HG03045 (cell line): ENCODE measurements at regions not wholly inside any gene's neighbourhood (a gene's known extent, or its start where the extent isn't known, plus 50 kb on each side); places are given as distances from the start of the nearest gene placed in this dataset.

ENCODE experiments used
- ATAC-seq: cut with Tn5 transposase; IDR thresholded peaks from one replicate; pipeline ENCODE4 v1.9.1; 2021; ENCODE audit warnings: mild to moderate bottlenecking, moderate library complexity; ENCODE audit not compliant: unreplicated experiment

DNA sequence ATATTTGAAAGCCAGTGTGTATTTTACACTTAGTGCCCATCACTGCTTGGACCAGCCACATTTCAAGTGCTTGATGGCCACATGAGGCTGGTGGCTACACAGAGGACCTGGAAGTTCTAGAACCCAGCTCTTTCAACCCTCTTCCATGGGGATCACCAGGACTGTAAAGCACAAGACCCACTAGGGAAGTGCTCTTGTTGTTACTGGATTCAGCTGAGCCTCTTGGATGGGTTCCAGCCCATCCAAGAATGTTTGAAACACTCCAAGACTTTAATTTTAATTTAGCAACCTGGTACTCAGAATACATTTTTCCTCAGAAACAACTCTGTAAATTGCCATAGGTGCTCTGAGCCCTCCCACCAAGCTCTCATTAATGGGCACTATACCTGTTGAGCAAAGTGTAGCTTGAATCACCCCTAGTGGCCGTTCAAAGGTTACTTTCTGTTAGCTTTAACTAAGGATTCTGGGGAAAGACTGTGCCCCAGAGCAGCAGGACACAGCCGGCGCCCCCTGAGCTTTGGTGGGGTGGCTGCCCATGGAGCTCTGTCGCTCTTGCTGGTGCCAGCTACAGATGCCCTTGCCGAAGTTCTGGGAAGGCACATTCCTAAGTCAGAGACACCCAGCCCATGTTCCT, 212.4 kb downstream of the HSD17B3 start:
- no peak for ATAC-seq

DNA sequence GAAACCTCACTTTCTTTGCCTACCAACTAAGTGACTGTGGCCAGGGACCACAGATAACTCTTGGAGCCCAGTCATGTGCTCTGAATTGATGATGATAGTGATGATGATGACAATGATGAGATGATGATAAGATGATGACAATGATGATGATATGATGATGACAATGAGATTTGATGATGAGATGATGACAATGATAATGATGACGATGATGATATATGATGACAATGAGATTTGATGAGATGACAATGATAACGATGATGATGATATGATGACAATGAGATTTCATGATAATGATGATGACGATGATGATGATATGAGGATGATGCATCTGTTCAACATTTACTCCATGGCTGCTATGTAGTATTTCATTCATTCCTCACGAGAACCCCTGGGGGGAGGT, 213.0 kb downstream of the ERCC6L2 start:
- no peak for ATAC-seq

DNA sequence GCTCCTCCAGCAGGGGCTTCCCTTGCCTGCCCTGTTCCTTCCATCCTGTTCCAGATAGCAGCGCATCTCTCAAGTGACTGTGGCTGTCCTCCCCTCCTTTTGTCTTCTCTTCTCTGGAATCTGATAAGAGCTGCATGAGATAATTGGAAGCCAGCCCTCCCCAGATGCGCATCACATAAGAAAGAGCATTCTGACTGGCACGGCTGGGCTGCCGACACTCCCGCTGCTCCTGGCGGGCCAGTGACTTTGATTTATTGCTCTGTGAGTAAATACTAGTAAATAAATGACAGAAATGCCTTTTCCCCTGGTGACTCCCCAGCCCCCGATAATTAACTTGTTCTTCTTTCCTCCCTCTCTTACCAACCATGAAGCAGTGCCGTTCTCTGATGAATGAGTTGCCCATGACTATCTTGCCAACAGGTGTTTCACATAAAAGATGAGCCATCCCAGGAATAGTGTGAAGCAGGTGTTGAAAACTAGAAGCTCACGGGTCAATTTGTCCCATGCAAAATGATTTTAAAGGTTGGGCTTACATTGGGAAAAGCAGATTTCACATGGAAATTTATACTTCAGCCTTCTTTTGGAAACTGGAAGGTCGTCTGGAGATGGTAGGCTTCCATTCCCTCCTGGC, 212.3 kb downstream of the ERCC6L2 start:
- no peak for ATAC-seq

DNA sequence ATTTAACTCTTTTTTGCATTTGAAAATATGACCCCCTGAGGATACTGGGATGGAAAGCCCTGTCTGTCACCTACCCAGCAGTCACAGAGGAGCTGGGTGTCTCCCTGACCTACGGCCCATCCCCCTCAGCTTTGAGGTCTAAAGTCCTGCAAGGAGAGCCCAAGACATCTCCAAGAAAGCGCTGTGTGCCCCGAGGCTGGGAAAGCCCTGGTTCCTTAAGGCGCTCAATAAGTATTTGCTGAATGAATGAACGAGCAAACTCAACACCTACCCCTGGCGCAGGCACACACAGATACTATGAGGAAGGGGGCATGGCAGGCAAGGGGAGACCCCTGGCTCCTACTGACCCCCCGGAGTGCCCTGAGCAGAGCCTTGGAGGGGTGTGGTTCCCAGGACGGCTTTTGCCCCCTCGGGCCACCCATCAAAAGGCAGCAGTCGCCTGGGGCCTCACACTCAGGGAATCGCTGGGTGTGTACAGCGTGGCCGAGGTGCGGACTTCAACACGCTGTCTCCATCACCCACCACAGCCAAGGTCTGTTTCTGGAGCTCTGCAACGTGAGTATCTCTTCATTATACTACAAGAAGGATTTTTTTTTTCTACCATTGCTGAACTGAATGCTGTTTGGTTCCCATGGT, 211.6 kb downstream of the ERCC6L2 start:
- ATAC-seq, result no peak

DNA sequence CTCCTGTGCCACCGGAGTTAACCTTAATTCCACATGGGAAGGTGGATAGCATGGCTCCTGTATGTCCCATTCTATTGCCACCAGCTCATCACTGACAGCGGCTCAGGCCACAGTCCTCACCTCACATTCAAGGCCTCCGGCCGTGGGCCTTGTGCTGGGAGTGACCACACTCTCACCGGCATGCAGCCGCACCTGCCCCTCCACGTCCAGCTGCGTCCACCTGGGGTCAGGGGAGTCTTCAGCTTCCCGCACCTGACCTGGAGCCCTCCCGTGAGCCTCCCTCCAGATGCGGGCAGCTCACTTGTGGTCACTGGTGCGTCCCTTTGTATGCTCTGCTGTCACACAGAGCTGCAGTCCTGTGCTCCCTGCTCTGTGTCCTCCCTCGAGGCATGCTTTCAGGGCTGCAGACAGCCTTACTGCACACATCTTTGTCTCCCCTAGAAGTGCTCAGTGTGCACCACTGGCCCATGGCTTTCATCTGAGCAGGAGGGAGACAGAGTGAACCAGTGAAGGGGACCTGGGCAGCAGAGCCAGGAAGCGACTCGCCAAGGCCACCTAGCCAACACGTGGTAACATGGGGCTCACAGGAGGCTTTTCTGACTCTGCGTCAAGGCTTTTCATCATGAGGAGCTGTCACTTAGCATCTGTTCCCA, 210.1 kb downstream of the ERCC6L2 start:
- ATAC-seq, result no peak

- no peak for ATAC-seq
Measured at GRCh38 chr9:96084331-96084734, 208.8 kb downstream of the ERCC6L2 start.

DNA sequence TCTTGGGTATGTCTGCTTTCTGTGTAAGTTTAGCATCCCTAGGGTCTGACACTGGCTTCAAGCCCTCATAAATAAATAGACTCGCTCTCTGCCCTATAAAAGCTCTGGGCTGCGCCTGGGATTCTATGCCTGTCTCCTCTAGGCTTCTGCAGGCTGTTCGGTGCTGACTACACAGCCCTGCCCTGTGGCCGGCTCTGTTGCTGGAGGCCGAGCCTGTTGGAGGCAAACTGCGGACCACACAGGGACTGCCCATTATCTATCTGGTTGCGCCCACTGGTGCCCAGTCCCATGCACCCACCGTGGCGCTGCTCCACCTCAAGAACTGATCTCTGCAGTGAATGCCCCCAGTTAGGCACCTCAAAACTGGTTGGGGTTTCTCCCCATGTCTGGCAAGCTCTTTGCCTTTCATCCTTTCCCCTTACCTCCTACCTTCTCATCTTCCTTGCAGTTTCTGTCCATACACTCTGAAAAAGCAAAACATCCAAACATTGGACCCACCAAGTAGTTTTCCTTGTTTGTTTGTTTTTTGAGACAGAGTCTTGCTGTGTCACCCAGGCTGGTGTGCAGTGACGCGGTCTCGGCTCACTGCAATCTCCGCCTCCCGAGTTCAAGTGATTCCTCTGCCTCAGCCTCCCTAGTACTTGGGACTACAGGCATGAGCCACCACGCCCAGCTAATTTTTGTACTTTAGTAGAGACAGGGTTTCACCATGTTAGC, 207.2 kb downstream of the ERCC6L2 start:
- no peak for ATAC-seq

GRCh38 chr9:96080364-96080763, 204.9 kb downstream of the ERCC6L2 start:
- ATAC-seq, result no peak

DNA sequence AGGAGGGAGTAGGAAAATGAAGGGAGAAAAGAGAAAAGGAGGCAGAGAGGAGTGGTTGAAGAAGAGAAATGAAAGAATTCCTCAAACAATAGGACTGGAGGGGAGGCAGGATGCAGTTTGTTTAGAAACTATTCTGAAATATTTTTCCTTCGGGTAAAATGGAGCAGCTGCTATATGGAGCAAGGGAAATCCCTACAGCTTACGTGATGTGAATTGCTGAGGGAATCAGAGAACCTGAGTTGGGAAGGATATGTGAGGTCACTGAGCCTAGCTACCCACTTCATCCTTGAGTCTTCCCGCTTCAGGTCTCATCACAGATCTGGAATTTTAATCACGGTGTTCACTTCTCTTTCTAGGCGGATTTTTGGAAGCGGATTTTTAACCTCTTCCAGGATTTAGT, 204.3 kb downstream of the ERCC6L2 start:
- no peak for ATAC-seq

DNA sequence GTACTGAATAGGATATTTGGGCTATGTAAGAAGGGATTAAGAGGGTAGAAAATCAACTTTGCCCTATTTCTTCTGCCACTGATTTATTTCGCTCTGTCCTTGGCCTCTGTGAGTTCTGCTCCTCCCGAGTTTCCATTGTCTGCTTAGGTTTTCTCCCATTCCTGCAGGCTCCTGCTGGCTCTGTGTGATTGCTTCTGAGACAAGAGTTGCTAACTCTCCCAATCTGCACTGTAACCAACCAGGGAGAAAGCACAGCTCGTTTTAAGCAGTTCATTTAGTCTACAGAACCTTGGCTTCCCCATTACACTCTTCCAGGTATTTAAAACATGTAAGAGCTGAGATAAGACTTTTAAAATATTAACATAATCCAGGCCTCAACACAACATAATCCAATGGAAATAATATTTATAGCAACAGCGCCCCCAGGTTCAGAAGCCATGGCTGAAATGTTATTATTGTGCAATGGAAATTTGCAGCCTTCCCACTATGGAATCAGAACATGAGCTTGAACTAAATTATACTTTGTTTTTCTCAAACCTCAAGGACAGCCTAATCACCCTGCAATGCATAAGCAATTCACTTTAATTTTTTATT, 203.5 kb downstream of the ERCC6L2 start:
- ATAC-seq, result no peak

- no peak for ATAC-seq
Measured at GRCh38 chr9:96075757-96076156, 200.3 kb downstream of the ERCC6L2 start.

DNA sequence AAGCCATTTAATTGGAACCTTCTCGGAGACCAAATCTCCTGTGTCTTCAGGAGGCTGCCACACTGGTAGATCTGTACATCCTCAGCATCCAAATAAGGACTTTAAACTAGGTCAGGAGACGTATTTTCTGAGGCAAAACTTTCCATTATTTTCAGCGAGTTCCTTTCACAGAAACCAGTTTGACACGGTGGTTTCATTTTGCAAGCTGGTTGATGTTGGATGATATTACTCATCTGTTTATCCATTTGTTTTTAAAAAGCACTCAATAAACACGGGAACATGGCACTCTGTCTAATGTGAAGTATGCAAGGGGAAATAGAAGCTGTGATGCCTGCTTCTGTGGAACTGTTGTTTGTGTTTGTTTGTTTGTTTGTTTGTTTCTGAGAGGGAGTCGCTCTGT, 199.6 kb downstream of the ERCC6L2 start:
- ATAC-seq, result no peak

DNA sequence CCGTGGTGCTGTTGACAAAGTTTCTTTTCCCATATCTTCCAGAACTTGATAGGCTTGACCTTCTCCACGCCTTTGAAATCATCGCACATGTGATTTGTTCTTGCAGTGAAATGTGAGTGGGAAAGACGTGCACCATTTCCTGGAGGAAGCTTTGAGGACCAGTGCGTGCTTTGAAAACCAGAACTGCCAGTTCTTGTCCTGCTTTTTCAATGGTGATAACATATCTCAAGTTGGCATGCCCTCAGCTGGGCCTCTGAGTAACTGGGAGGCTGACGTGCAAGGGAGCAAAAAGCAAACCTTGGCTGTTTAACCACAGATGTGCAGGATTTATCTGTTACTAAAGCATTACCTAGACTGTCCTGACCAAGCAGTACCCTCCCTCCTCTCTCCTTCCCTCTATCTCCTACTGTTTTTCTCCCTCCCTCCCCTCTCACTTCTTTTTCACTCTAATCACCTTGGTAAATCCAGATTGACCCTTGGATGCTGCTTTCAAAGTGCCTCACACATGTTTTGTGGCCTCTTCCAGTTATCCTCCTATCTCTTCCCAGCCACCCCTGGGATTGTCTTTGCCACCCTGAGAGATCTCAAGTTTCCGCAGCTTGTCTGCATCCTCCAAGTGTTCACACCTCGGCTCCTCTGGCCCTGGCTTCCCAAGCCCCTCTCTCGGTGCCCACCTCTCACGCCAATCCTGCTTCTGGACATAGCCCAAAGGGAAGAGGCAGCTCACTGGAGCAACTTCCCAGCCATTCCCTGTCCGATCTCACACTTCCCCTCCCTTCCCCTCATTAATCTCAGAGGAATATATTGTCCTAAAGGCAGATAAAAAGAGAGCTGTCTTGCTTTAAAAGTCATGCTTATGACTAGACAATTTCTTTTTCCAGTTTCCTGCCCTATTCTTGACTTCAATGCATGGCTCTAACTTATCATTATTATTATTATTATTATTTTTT, 198.3 kb downstream of the ERCC6L2 start:
- ATAC-seq, result no peak

GRCh38 chr9:96072930-96073329, 197.4 kb downstream of the ERCC6L2 start:
- ATAC-seq, result no peak

- no peak for ATAC-seq
Measured at GRCh38 chr9:96071815-96072124, 196.3 kb downstream of the ERCC6L2 start.

GRCh38 chr9:96071076-96071814, 195.8 kb downstream of the ERCC6L2 start:
- no peak for ATAC-seq

- no peak for ATAC-seq
Measured at GRCh38 chr9:96069629-96070220, 194.2 kb downstream of the ERCC6L2 start.

- no peak for ATAC-seq
Measured at GRCh38 chr9:96068511-96068910, 193.0 kb downstream of the ERCC6L2 start.

DNA sequence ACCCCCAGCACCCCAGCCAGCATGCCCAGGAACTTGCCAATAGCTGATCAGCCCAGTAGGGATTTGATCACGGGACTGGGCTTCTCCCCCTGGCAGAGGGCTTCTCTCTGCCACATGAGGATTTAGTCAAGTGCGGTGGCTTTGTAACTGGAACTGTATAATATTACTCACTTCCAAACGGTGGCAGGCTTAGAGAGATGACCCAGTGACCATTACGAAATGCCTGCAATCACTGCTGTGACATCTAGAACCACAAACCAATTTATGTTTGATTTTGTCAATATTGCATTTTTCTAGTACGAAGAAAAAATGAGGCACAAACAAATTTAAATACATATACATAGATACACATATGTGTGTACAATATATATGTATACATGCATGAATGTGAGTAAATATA, 192.1 kb downstream of the ERCC6L2 start:
- ATAC-seq, result no peak
